GM23338 (cell line): ENCODE measurements at regions not wholly inside any gene's neighbourhood (a gene's known extent, or its start where the extent isn't known, plus 50 kb on each side); places are given as distances from the start of the nearest gene placed in this dataset.

Source experiments
- ATAC-seq: fragments of 200-7000 bp; cut with Tn5 transposase; 3 replicates; pipeline ENCODE4 v1.9.1; 2020
- DNase-seq: peaks from one replicate; pipeline ENCODE4 v3.0.0-alpha.2; 2015; ENCODE audit warnings: low spot score
- H2AFZ ChIP-seq: fragments of 200-600 bp; sonication (generic); 2 replicates; pipeline ENCODE4 v1.8.0; 2016; ENCODE audit warnings: antibody characterized with exemption, mild to moderate bottlenecking, moderate library complexity
- H3F3A ChIP-seq: fragments of 200-600 bp; sonication (generic); replicated peaks from 2 replicates; pipeline ENCODE4 v1.8.0; 2017; ENCODE audit warnings: antibody characterized with exemption, mixed run types, low read depth
- H3K27ac ChIP-seq: fragments of 200-600 bp; sonication (generic); 2 replicates; pipeline ENCODE4 v1.6.1; 2016; ENCODE audit warnings: low read depth
- H3K27me3 ChIP-seq: fragments of 200-600 bp; sonication (generic); 2 replicates; pipeline ENCODE4 v1.8.0; 2016; ENCODE audit warnings: mild to moderate bottlenecking, mixed run types, moderate library complexity; ENCODE audit not compliant: insufficient read depth
- H3K36me3 ChIP-seq: fragments of 200-600 bp; sonication (generic); 2 replicates; pipeline ENCODE4 v1.8.0; 2016; ENCODE audit warnings: mild to moderate bottlenecking; ENCODE audit not compliant: insufficient read depth
- H3K4me1 ChIP-seq: fragments of 200-600 bp; sonication (generic); 2 replicates; pipeline ENCODE4 v1.8.0; 2016; ENCODE audit warnings: mild to moderate bottlenecking, moderate library complexity; ENCODE audit not compliant: insufficient read depth
- H3K4me2 ChIP-seq: fragments of 200-600 bp; sonication (generic); 2 replicates; pipeline ENCODE4 v1.7.1; 2017; ENCODE audit warnings: mixed run types
- H3K4me3 ChIP-seq: fragments of 200-600 bp; sonication (generic); 2 replicates; pipeline ENCODE4 v1.6.1; 2016; ENCODE audit warnings: mixed run types
- H3K79me2 ChIP-seq: fragments of 200-600 bp; sonication (generic); replicated peaks from 2 replicates; pipeline ENCODE4 v1.8.0; 2017; ENCODE audit warnings: mild to moderate bottlenecking; ENCODE audit not compliant: insufficient read depth
- H3K9me2 ChIP-seq: fragments of 200-600 bp; sonication (generic); 2 replicates; pipeline ENCODE4 v1.8.0; 2017; ENCODE audit not compliant: insufficient read depth
- H4K20me1 ChIP-seq: fragments of 200-600 bp; sonication (generic); replicated peaks from 2 replicates; pipeline ENCODE4 v1.8.0; 2017; ENCODE audit warnings: mild to moderate bottlenecking; ENCODE audit not compliant: insufficient read depth
- H3K27ac Mint-ChIP-seq: 2 replicates; pipeline ENCODE4 v1.8.0; 2020; ENCODE audit warnings: inconsistent platforms, mild to moderate bottlenecking, moderate library complexity, mixed read lengths
- H3K27me3 Mint-ChIP-seq: 3 replicates; pipeline ENCODE4 v1.8.0; 2022; ENCODE audit warnings: low read depth, mild to moderate bottlenecking, moderate library complexity, mixed read lengths, inconsistent platforms; ENCODE audit not compliant: insufficient read depth, poor library complexity
- H3K36me3 Mint-ChIP-seq: 3 replicates; pipeline ENCODE4 v1.8.0; 2021; ENCODE audit warnings: low read depth, mild to moderate bottlenecking, inconsistent platforms, moderate library complexity, mixed read lengths
- H3K4me1 Mint-ChIP-seq: 3 replicates; pipeline ENCODE4 v1.8.0; 2020; ENCODE audit warnings: mild to moderate bottlenecking, inconsistent platforms, mixed read lengths
- H3K4me3 Mint-ChIP-seq: 3 replicates; pipeline ENCODE4 v1.8.0; 2021; ENCODE audit warnings: moderate library complexity, mild to moderate bottlenecking, inconsistent platforms, mixed read lengths
- H3K9me3 Mint-ChIP-seq: 3 replicates; pipeline ENCODE4 v1.8.0; 2020; ENCODE audit warnings: moderate library complexity, mild to moderate bottlenecking, inconsistent platforms, mixed read lengths
- CTCF ChIP-seq, 2 experiments: fragments of 200-600 bp in 1 of 2; sonication (generic) in 1 of 2; conservative IDR thresholded peaks; 2 replicates each; pipeline versions ENCODE4 v1.5.1 to v1.6.1; 2016 to 2017; ENCODE audit warnings: antibody characterized with exemption in 2 of 2, low read depth in 2 of 2, mild to moderate bottlenecking in 2 of 2, moderate library complexity in 1 of 2
- EZH2 ChIP-seq: fragments of 200-600 bp; sonication (generic); IDR thresholded peaks from one replicate; pipeline ENCODE4 v1.8.0; 2017; ENCODE audit warnings: antibody characterized with exemption, mild to moderate bottlenecking, low read depth; ENCODE audit not compliant: unreplicated experiment
- JUNB ChIP-seq: IDR thresholded peaks from one replicate; pipeline ENCODE4 v1.6.1; 2016; ENCODE audit warnings: antibody characterized with exemption; ENCODE audit not compliant: unreplicated experiment
- NANOG ChIP-seq: IDR thresholded peaks from 2 replicates; pipeline ENCODE4 v1.6.1; 2016; ENCODE audit warnings: antibody characterized with exemption, borderline replicate concordance
- REST ChIP-seq: IDR thresholded peaks from one replicate; pipeline ENCODE4 v1.6.1; 2018; ENCODE audit warnings: antibody characterized with exemption; ENCODE audit not compliant: unreplicated experiment
- STAT1 ChIP-seq: IDR thresholded peaks from one replicate; pipeline ENCODE4 v1.6.1; 2016; ENCODE audit warnings: antibody characterized with exemption; ENCODE audit not compliant: unreplicated experiment
- ZNF114 ChIP-seq: fragments of 250-450 bp; sonication (Bioruptor Pico); IDR thresholded peaks from 2 replicates; pipeline ENCODE4 v1.5.0; 2020; ENCODE audit warnings: mild to moderate bottlenecking, moderate library complexity
- ZNF331 ChIP-seq: fragments of 250-450 bp; sonication (Bioruptor Pico); IDR thresholded peaks from 2 replicates; pipeline ENCODE4 v1.5.0; 2020; ENCODE audit warnings: low read depth, mild to moderate bottlenecking, moderate library complexity
- ZNF462 ChIP-seq: fragments of 250-450 bp; sonication (Bioruptor Pico); IDR thresholded peaks from 2 replicates; pipeline ENCODE4 v1.5.0; 2020; ENCODE audit warnings: mild to moderate bottlenecking, moderate library complexity

- no peak for TF ChIP-seq ZNF114 (CRISPR knock-in tag)
- TF ChIP-seq CTCF (conservative IDR thresholded peaks at IDR 0.05; ENCODE audit: low read depth in 2 of 2): no peak
These were observed 489.7 kb upstream of the CELF2 start (continued) for GRCh38 chr10:10527861-10528562.

GRCh38 chr10:10528563-10528910, 489.1 kb upstream of the CELF2 start:
- H3K79me2 ChIP-seq: no peaks in the 10 kb centered on the region
- no peaks in the 10 kb centered on the region for H3K36me3 Mint-ChIP-seq
- H3F3A ChIP-seq: no peaks in the 10 kb centered on the region
- H3K4me2 ChIP-seq: 0 out of 2 replicates have a peak overlapping the region, but pooled peaks have one; percentile 24
- no peak overlapping the region for H3K4me3 Mint-ChIP-seq
- no peaks in the 10 kb centered on the region for H3K27me3 Mint-ChIP-seq
- H3K9me3 Mint-ChIP-seq: no peaks in the 10 kb centered on the region
- ATAC-seq: no peak
- H3K4me1 Mint-ChIP-seq: peaks cover 15% of the 10 kb centered on the region
- peaks cover 10% of the 10 kb centered on the region; the same call in 1 of the 2 replicates for H3K27me3 ChIP-seq
- H3K4me3 ChIP-seq: no peak overlapping the region
- no peak overlapping the region for H3K27ac ChIP-seq
- no peaks in the 10 kb centered on the region for H3K36me3 ChIP-seq
- H3K9me2 ChIP-seq: peaks cover 7% of the 10 kb centered on the region; the same call in 1 of the 2 replicates
- H3K27ac Mint-ChIP-seq: no peak overlapping the region
- no peaks in the 10 kb centered on the region for H4K20me1 ChIP-seq
- DNase-seq: no peak
- no peak for TF ChIP-seq REST
- TF ChIP-seq JUNB: no peak
- TF ChIP-seq NANOG: no peak
- no peak for TF ChIP-seq STAT1
- no peak for TF ChIP-seq EZH2
- peaks cover 7% of the 10 kb centered on the region for H3K4me1 ChIP-seq
- H2AFZ ChIP-seq: no peak overlapping the region

- no peaks in the 10 kb centered on the region for H3F3A ChIP-seq
- H3K36me3 Mint-ChIP-seq: no peaks in the 10 kb centered on the region
- H3K27me3 Mint-ChIP-seq: no peaks in the 10 kb centered on the region
- no peaks in the 10 kb centered on the region for H3K9me3 Mint-ChIP-seq
- ATAC-seq: no peak
- no peak overlapping the region for H3K4me3 Mint-ChIP-seq
- no peaks in the 10 kb centered on the region for H3K36me3 ChIP-seq
- H3K9me2 ChIP-seq: peaks cover 7% of the 10 kb centered on the region; the same call in 1 of the 2 replicates
- H3K4me3 ChIP-seq: no peak overlapping the region
- peaks cover 15% of the 10 kb centered on the region for H3K4me1 Mint-ChIP-seq
- peaks cover 7% of the 10 kb centered on the region for H3K4me1 ChIP-seq
- no peak overlapping the region for H2AFZ ChIP-seq
- no peak overlapping the region for H3K27ac ChIP-seq
- no peaks in the 10 kb centered on the region for H4K20me1 ChIP-seq
- H3K79me2 ChIP-seq: no peaks in the 10 kb centered on the region
- DNase-seq: no peak
- no peak overlapping the region for H3K27ac Mint-ChIP-seq
- peaks cover 10% of the 10 kb centered on the region; the same call in 1 of the 2 replicates for H3K27me3 ChIP-seq
- H3K4me2 ChIP-seq: no peak overlapping the region
- TF ChIP-seq ZNF462 (CRISPR knock-in tag) (no peak), JUNB (no peak), ZNF331 (no peak)
These were observed 487.4 kb upstream of the CELF2 start for GRCh38 chr10:10530313-10530712.
